Testis (tissue), 2 donors: ENCODE measurements at regions not wholly inside any gene's neighbourhood (a gene's known extent, or its start where the extent isn't known, plus 50 kb on each side); places are given as distances from the start of the nearest gene placed in this dataset.

Experiments
- CTCF ChIP-seq, 3 experiments: fragments of 450-650 bp in 2 of 3; fragments of 200-600 bp in 1 of 3; sonication (generic) in 1 of 3; IDR thresholded peaks; one replicate each; pipeline ENCODE4 v1.5.1; 2016 to 2019; ENCODE audit warnings: antibody characterized with exemption in 3 of 3, mild to moderate bottlenecking in 2 of 3, moderate library complexity in 1 of 3
- POLR2A ChIP-seq: fragments of 450-650 bp; IDR thresholded peaks from one replicate; pipeline ENCODE4 v1.6.1; 2017; ENCODE audit warnings: antibody characterized with exemption, mild to moderate bottlenecking, moderate library complexity

GRCh38 chrX:88416965-88417364 lies 330.1 kb upstream of the CPXCR1 start:
- TF ChIP-seq CTCF (IDR thresholded peaks at IDR 0.05) (no peak), POLR2A (no peak)
